SK-N-MC (cell line): ENCODE measurements at regions not wholly inside any gene's neighbourhood (a gene's known extent, or its start where the extent isn't known, plus 50 kb on each side); places are given as distances from the start of the nearest gene placed in this dataset.

Experiments used
- EZH2 ChIP-seq: fragments of 200-600 bp; sonication (generic); IDR thresholded peaks from one replicate; pipeline ENCODE4 v1.6.1; 2017; ENCODE audit warnings: antibody characterized with exemption
- POLR2AphosphoS5 ChIP-seq: IDR thresholded peaks from 2 replicates; pipeline ENCODE4 v1.6.1; 2012; ENCODE audit warnings: mild to moderate bottlenecking, low read depth, low read length, borderline replicate concordance

- no peak for TF ChIP-seq EZH2
- TF ChIP-seq POLR2AphosphoS5: no peak
Observed at GRCh38 chr2:238698451-238699306, 149.2 kb upstream of the TWIST2 start.
